ENCODE measurements at regions not wholly inside any gene's neighbourhood (a gene's known extent, or its start where the extent isn't known, plus 50 kb on each side); places are given as distances from the start of the nearest gene placed in this dataset.

GRCh38 chr4:145231906-145232700 is 51.7 kb upstream of the OTUD4 start:
- Mint-ChIP-seq H3K27ac (no peak overlapping the region), H3K4me1 (no peaks in the 10 kb centered on the region), H3K27me3 (peaks cover 13% of the 10 kb centered on the region), H3K36me3 (ENCODE audit: low read depth) (no peaks in the 10 kb centered on the region), H3K9me3 (no peaks in the 10 kb centered on the region), H3K4me3 (no peak overlapping the region)
- DNase-seq, result no peak
- POLR2A ChIA-PET, result no interaction called here
- CTCF ChIA-PET, result no interaction called here

GRCh38 chr4:145230726-145231125 is 50.3 kb upstream of the OTUD4 start:
- no peak overlapping the region for H3K27ac Mint-ChIP-seq
- ChIA-PET POLR2A (no interaction called here), CTCF (no interaction called here)
- peaks cover 9% of the 10 kb centered on the region for H3K27me3 Mint-ChIP-seq
- H3K36me3 Mint-ChIP-seq (ENCODE audit: low read depth), result no peaks in the 10 kb centered on the region
- H3K4me1 Mint-ChIP-seq, result no peaks in the 10 kb centered on the region
- H3K4me3 Mint-ChIP-seq, result no peak overlapping the region
- DNase-seq, result no peak
- H3K9me3 Mint-ChIP-seq, result no peaks in the 10 kb centered on the region
